ENCODE measurements at regions not wholly inside any gene's neighbourhood (a gene's known extent, or its start where the extent isn't known, plus 50 kb on each side); places are given as distances from the start of the nearest gene placed in this dataset.

DNA sequence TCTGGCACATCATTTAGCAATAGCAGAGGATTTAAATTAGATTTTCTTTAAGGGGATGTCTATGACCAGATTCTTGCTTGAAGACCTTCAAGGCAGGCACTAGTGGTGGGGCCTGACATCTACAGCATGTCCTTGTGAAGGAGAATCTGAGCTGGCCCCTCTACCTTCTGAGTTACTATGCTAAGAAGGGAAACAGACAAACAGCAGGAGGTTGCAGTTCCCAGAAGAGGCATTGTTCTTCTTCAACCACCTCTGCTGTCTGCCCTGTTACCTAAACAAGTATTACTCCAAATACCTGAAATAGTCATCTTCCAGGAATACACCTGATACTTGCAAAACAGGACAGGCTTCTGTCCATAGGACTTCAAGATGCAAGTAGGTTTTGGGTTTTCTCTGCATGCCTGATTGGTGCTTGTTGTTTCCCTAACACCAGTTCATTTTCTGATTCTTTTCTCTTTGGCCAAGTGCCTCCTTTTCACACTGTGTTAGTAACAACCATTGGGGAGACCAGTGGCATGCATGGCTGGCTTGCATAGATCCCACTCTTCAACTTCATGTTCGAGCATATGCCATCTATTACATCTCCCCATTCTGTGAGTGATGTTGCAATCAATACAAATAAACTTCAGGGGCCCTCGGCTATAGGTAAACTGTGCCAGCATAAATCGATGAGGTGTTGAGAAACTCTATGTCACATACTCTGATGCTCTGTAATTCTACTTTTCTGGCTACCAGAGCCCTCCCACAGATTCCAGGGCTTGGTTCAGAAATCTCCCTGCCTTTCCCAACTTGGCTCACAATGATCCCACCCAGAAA, 93.0 kb upstream of the DUSP10 start:
- DNase-seq, result no peak

DNA sequence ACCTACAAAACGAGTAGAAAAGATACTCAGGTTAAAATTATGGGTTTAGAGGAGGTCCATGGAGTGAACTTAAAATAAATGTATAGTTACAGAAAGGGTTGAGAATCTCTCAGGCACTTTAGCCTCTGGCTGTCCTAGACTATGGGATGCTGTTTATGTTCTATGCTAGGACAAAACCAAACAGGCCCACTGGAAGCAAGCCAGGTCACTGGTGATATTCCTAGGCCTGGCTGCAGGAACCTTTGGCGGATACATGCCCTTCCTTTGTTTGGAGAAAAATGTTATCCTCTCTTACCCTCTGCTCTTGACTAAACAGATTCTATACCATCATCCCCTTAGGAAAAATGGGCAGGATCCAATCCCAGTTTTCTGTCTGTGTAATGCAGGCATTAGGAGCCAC, 90.7 kb upstream of the DUSP10 start:
- DNase-seq, result peak in 1 of 2 experiments; percentile 15

- no peak for DNase-seq
Measured at GRCh38 chr1:221832151-221832550, 90.3 kb upstream of the DUSP10 start.

DNA sequence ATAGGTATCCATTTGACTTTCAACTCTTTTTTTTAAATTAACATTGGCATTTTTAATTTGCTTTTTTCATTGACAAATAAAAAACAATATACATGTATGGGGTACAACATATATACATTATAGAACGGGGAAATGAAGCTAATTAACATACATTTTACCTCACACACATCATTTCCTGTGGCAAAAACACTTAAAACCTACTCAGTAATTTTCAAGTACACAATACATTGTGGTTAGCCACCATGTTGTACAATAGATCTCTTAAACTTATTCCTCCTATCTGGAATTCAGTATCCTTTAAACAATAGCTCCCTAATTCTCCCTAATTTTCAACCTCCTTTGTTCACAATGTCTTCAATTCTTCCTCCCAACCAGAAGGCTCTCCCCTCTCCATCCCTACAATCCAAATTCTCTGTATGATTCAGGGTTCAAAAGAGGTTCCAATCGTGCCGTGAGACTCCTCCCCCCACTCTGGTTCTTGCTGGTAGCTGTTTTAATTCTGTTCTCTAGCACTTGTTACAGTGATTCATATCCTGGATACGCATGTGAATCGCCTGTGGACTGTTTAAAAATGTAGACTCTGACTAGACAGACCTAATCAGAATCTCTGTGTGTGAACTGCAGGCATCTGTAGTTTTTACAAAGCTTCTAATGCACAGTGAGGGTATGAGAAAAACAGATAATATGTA, 87.6 kb upstream of the DUSP10 start:
- DNase-seq, result no peak

DNA sequence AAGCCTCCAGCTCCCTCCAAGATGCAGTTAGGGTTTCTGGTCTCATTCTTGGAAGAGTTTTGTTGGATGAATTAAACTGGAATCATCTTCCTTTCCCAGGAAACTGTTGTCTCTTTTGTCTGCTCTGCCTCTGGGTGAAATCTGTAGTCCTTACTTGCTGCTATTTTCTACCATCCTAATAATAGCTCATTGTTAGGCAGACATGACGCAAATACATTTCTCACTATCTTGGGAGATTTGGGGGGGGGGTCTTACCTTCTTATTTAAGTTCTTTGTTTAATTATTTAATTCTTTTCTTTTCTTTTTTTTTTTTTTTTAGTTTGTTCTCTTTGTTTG, 85.4 kb upstream of the DUSP10 start:
- no peak for DNase-seq

- DNase-seq, result no peak
Measured at GRCh38 chr1:221824909-221825308, 83.0 kb upstream of the DUSP10 start.

- DNase-seq, result no peak
Measured at GRCh38 chr1:221824025-221824424, 82.1 kb upstream of the DUSP10 start.

- DNase-seq, result no peak
Measured at GRCh38 chr1:221823561-221823960, 81.7 kb upstream of the DUSP10 start.

DNA sequence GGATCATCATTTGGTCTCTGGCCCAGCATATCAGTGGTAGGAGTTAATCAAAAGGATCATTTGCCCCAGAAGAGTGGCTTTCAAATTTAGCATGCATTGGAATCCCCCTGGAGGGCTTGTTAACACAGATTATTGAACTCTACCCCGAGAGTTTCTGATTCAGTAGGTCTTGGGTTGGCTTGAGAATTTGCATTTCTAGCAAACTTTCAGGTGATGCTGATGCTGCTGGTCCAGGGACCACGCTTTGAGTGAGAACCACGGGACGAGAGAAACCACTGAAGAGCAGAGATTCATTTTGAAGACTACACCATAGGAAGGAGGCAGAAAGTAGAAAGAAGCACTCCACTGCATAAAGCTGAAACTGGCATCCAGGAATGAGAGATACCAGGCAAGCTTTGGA, 81.3 kb upstream of the DUSP10 start:
- DNase-seq, result no peak

DNA sequence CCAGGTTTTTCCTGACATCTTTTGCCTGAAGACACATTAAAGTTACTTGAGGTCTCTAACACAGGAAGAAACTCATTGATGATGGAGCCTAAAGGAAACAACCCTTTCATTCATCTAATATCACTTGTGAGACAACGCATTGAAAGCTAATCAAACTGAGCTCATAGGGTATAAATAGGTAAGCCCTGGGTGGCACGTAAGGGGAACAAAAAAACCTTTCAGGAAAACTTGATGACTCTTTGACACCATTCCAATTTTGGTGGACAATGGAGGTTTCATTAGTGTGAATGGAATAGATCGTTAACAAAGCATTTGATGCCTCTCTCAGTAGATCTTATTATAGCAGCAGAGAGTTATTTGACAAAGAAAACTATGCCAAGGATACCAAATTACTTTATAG, 80.7 kb upstream of the DUSP10 start:
- no peak for DNase-seq

GRCh38 chr1:221816899-221817298, 75.0 kb upstream of the DUSP10 start:
- DNase-seq, result no peak

DNA sequence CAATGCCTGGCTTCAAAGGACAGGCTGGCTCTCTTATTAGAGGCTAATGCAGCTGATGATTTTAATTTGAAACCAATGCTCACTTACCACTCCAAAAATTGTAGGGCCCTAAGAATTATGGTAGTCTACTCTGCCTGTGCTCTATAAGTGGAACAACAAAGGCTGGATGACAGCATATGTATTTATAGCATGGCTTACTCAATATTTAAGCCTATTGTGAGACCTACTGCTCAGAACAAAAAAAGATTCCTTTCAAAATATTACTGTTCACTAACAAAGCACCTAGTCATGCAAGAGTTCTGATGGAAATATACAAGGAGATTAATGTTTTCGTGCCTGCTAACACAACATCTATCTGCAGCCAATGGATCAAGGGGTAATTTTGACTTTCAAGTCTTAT, 73.8 kb upstream of the DUSP10 start:
- no peak for DNase-seq

DNA sequence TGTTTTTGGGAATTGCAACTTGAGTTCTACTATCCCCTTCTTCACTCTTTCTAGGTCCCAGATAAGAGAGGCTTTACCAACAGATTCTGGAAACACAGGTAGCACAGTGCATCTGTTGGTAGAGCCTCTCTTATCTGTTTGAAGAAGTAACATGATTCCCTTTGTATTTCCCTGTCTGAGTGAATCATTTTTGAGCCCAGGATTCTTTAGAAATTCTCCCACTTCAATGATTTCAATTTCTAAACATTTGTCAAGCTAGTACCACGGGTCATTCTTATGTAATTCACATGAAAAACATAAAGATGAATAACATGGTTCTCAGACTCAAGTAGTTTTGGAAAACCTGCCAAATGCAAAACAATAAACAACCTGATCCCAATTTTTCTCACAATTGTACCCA, 72.0 kb upstream of the DUSP10 start:
- no peak for DNase-seq

- DNase-seq, result no peak
Measured at GRCh38 chr1:221812905-221813597, 71.2 kb upstream of the DUSP10 start.

DNA sequence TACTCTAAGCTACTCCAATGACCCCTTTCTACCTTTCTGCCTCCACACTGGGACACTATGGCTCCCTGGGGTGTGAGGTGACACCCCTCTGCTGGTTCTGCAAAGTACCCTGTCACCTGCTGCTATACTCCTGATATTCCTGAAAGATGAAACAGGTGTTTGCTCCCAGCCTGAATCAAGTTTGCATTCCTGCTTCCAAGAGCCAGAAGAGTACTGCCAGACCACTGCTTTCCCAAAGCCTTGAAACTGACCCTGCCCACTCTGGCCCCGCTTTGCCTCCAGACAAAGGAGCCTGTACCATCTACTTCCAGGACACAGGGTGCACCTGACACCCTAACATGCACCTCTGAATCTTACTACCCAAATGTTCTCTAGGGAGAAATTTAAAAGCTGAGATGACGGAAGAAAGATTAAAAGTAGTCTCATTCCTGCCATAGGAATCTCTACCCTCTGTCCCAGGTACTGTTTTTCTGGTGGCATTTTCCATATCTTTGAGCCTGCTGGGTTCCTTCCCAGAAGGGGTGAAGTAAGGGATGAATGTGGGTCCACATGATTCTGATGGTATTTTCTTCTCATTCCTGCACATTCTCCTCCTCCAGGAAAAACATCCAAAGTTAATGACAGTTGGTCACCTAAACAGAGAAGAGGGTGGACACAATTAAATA, 70.3 kb upstream of the DUSP10 start:
- DNase-seq, result no peak

DNA sequence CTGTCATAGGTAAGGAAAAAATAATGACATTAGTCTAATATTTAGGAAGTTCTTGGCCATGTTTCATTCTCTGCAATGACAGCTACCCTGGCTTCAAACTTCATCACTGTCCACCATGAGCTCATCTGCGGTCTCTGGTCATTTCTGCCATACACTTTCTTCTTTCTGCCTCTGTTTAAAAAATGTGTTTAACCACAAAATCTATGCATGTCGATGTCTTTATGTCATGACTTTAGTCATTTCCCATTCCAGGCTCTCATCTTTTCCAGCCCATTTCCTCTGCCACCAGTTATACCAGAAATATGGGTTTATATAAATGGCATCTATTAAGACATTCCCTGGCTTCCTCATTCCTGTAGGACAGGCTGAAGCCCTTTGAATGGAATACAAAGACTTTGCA, 68.5 kb upstream of the DUSP10 start:
- DNase-seq, result no peak

DNA sequence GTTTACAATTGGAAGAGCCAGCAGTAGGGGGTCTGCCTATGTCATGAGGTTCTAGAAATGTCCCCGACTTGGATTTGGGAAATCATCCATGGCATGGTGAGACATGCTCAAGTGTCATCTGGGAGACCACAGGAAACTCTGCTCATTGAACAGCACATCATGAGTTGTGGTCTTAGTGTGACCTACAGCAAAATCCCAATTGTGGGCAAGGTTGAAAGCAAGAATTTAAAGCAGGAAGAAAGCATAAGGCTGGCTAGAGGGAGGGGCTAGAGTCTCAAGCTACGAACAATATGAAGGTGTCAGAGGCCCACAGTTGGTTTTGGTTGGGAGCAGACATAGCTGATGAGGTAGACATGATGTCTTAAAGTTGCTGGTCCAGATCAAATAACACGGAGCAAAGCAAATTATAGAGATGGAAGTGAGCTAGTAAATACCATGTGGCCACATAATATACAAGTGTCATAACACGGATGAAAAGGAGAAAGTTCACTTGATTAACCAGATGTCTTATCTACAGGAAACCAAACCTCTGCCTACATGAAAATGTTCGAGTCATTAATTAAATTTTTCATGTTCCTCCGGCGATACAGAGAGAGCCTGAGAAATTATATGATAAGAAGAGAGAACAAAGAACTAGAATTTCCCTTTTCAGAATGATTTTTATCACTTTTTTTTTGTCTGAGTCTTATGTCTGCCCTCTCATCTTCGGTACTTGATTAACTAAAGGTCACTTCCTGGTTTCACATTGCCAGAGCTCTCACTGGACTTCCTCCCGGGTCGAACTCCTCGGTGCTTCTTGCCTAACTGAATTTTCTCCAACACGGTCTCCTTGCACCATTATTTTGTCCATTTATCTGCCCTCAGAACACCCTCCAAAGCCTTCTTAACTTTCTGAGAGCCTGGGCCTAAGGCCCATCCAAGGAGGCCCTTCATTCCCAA, 67.5 kb upstream of the DUSP10 start:
- no peak for DNase-seq

- DNase-seq, result no peak
Measured at GRCh38 chr1:221806984-221807383, 65.1 kb upstream of the DUSP10 start.

DNA sequence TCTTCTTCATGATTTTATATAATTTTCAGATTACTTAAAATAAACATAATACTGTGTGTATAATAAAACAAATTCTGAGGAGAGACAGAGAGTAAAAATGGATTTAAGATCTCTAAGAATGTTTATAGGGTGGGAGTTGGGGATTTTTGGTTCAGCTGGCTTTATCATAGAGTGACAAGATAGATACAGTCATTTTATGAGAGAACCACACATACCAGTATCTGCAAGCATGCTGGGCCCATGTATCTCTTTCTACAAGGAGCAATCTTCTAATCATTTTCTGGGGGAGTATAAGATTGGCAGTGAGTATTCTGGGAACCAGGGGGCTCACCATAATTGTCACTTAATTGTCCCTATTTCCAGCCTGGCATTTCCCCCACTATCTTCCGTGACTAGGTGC, 64.3 kb upstream of the DUSP10 start:
- no peak for DNase-seq

- no peak for DNase-seq
Measured at GRCh38 chr1:221805121-221805520, 63.2 kb upstream of the DUSP10 start.

GRCh38 chr1:221804303-221804702, 62.4 kb upstream of the DUSP10 start:
- DNase-seq, result no peak

GRCh38 chr1:221801773-221802516, 60.1 kb upstream of the DUSP10 start:
- no peak for DNase-seq

All from SHP77 (cell line).